IMR-90 (cell line): ENCODE measurements at regions not wholly inside any gene's neighbourhood (a gene's known extent, or its start where the extent isn't known, plus 50 kb on each side); places are given as distances from the start of the nearest gene placed in this dataset.

ENCODE experiments used
- ATAC-seq: fragments of 200-7000 bp; cut with Tn5 transposase; 2 replicates; pipeline ENCODE4 v1.9.1; 2020; ENCODE audit warnings: low read depth, mild to moderate bottlenecking, moderate library complexity
- BruUV-seq: library from RNA; stranded (reverse); fragments of 400-500 nt; replicated peaks from 2 replicates; lab custom pipeline; 2021; lab: Mats Ljungman, UMichigan
- CTCF ChIA-PET: fragments of 300-600 bp; formaldehyde crosslinking; extraction: SDS; loops from one replicate; lab custom pipeline; 2021; ENCODE audit warnings: antibody characterized with exemption; lab: Yijun Ruan, JAX
- POLR2A ChIA-PET: fragments of 300-600 bp; sonication (Branson Sonifier 250); formaldehyde crosslinking; loops from one replicate; lab custom pipeline; 2022; ENCODE audit warnings: antibody characterized with exemption; ENCODE audit not compliant: unreplicated experiment; lab: Charles Lee
- DNase-seq: peaks from one replicate; pipeline ENCODE4 v3.0.0; 2013
- H2AFZ ChIP-seq: replicated peaks from 2 replicates; pipeline ENCODE3; 2013; ENCODE audit warnings: low read length, mild to moderate bottlenecking; ENCODE audit not compliant: poor library complexity
- H2AK5ac ChIP-seq: 2 replicates; pipeline ENCODE4 v1.6.1; 2013; ENCODE audit warnings: low read depth, low read length, inconsistent platforms
- H2AK9ac ChIP-seq: replicated peaks from 2 replicates; pipeline ENCODE3; 2013; ENCODE audit warnings: mild to moderate bottlenecking, low read depth, low read length, moderate library complexity; ENCODE audit not compliant: poor library complexity
- H2BK120ac ChIP-seq: 2 replicates; pipeline ENCODE4 v1.6.1; 2013; ENCODE audit warnings: low read depth, low read length, inconsistent platforms
- H2BK15ac ChIP-seq: 3 replicates; pipeline ENCODE4 v1.6.1; 2013; ENCODE audit warnings: low read depth, low read length, inconsistent platforms
- H2BK20ac ChIP-seq: 2 replicates; pipeline ENCODE4 v1.6.1; 2013; ENCODE audit warnings: low read depth, mild to moderate bottlenecking, inconsistent platforms, low read length, moderate library complexity
- H2BK5ac ChIP-seq: 2 replicates; pipeline ENCODE4 v1.6.1; 2013; ENCODE audit warnings: mild to moderate bottlenecking, low read depth, low read length, inconsistent platforms; ENCODE audit not compliant: poor library complexity, severe bottlenecking
- H3K14ac ChIP-seq: replicated peaks from 2 replicates; pipeline ENCODE4 v1.6.1; 2013; ENCODE audit warnings: low read depth, low read length, inconsistent platforms
- H3K18ac ChIP-seq: 2 replicates; pipeline ENCODE4 v1.6.1; 2013; ENCODE audit warnings: low read depth, low read length, control low read depth
- H3K23ac ChIP-seq: 2 replicates; pipeline ENCODE4 v1.6.1; 2013; ENCODE audit warnings: low read depth, low read length, inconsistent platforms
- H3K27ac ChIP-seq: 2 replicates; pipeline ENCODE4 v1.5.1; 2013; ENCODE audit warnings: mild to moderate bottlenecking, control low read depth, low read length; ENCODE audit not compliant: insufficient read depth
- H3K27me3 ChIP-seq: 2 replicates; pipeline ENCODE4 v1.6.1; 2013; ENCODE audit warnings: low read length; ENCODE audit not compliant: control insufficient read depth, insufficient read depth
- H3K36me3 ChIP-seq: 2 replicates; pipeline ENCODE4 v1.6.1; 2013; ENCODE audit warnings: low read length, mixed read lengths; ENCODE audit not compliant: control insufficient read depth, insufficient read depth
- H3K4ac ChIP-seq: 2 replicates; pipeline ENCODE4 v1.6.1; 2013; ENCODE audit warnings: low read depth, low read length, inconsistent platforms
- H3K4me1 ChIP-seq: 2 replicates; pipeline ENCODE4 v1.6.1; 2013; ENCODE audit warnings: low read length, mixed read lengths; ENCODE audit not compliant: control insufficient read depth, insufficient read depth
- H3K4me2 ChIP-seq: 2 replicates; pipeline ENCODE4 v1.6.1; 2013; ENCODE audit warnings: low read depth, mild to moderate bottlenecking, control low read depth, low read length, moderate library complexity
- H3K4me3 ChIP-seq: 2 replicates; pipeline ENCODE4 v1.5.1; 2013; ENCODE audit warnings: low read depth, mild to moderate bottlenecking, control low read depth, low read length, moderate library complexity; ENCODE audit not compliant: insufficient read depth
- H3K56ac ChIP-seq: 2 replicates; pipeline ENCODE4 v1.6.1; 2013; ENCODE audit warnings: low read length, inconsistent platforms; ENCODE audit not compliant: insufficient read depth; ENCODE audit errors: extremely low read depth
- H3K79me1 ChIP-seq, 2 experiments: 2 replicates each; pipeline ENCODE4 v1.6.1; 2013; ENCODE audit warnings: low read length in 2 of 2, inconsistent platforms in 1 of 2, low read depth in 1 of 2
- H3K9ac ChIP-seq: 2 replicates; pipeline ENCODE4 v1.6.1; 2013; ENCODE audit warnings: low read depth, low read length, control low read depth
- H3K9me1 ChIP-seq: 2 replicates; pipeline ENCODE4 v1.6.1; 2013; ENCODE audit warnings: low read length, inconsistent platforms; ENCODE audit not compliant: insufficient read depth
- H3K9me3 ChIP-seq: 2 replicates; pipeline ENCODE4 v1.6.1; 2013; ENCODE audit warnings: low read length; ENCODE audit not compliant: control insufficient read depth, insufficient read depth
- H4K20me1 ChIP-seq: 2 replicates; pipeline ENCODE4 v1.6.1; 2013; ENCODE audit warnings: low read length, inconsistent platforms; ENCODE audit not compliant: insufficient read depth
- H4K5ac ChIP-seq: 2 replicates; pipeline ENCODE4 v1.6.1; 2013; ENCODE audit warnings: mild to moderate bottlenecking, low read depth, low read length, control low read depth
- H4K8ac ChIP-seq, 2 experiments: 2 replicates each; pipeline ENCODE4 v1.6.1; 2013; ENCODE audit warnings: low read depth in 2 of 2, low read length in 2 of 2, control low read depth in 1 of 2, inconsistent platforms in 1 of 2
- H4K91ac ChIP-seq: 2 replicates; pipeline ENCODE4 v1.6.1; 2013; ENCODE audit warnings: low read depth, low read length, inconsistent platforms; ENCODE audit not compliant: insufficient read depth
- BHLHE40 ChIP-seq: fragments of 150-350 bp; IDR thresholded peaks from 2 replicates; pipeline ENCODE4 v1.6.1; 2016; ENCODE audit warnings: mild to moderate bottlenecking, low read depth, low read length
- CHD1 ChIP-seq: IDR thresholded peaks from 2 replicates; pipeline ENCODE4 v1.6.1; 2012; ENCODE audit warnings: low read depth, low read length, improper control_type of control experiment
- RAD21 ChIP-seq: IDR thresholded peaks from 2 replicates; pipeline ENCODE4 v1.6.1; 2012; ENCODE audit warnings: low read length, improper control_type of control experiment
- RCOR1 ChIP-seq: IDR thresholded peaks from 2 replicates; pipeline ENCODE4 v1.6.1; 2012; ENCODE audit warnings: mild to moderate bottlenecking, low read length, improper control_type of control experiment; ENCODE audit not compliant: insufficient replicate concordance
- SMC3 ChIP-seq: fragments of 150-350 bp; IDR thresholded peaks from 2 replicates; pipeline ENCODE4 v1.6.1; 2016; ENCODE audit warnings: low read depth, mild to moderate bottlenecking, antibody characterized with exemption, low read length, moderate library complexity
- USF2 ChIP-seq: fragments of 150-350 bp; IDR thresholded peaks from 2 replicates; pipeline ENCODE4 v1.6.1; 2017; ENCODE audit warnings: mild to moderate bottlenecking, antibody characterized with exemption, low read length, low read depth
- WGBS, 2 experiments: methylation state at CpG; one replicate each; pipeline versions ENCODE4 v1.1.5 to v1.1.7; 2013; ENCODE audit warnings: missing lambda C conversion rate in 2 of 2; ENCODE audit not compliant: insufficient read length in 1 of 2; ENCODE audit errors: extremely low coverage in 2 of 2; 5-methylcytosine and 5-hydroxymethylcytosine counted together
- dilution Hi-C: fragments of 300-500 bp; cut with HindIII; formaldehyde crosslinking; loops from one replicate; pipeline ENCODE4 v1.14.3; 2018; ENCODE audit warnings: low sequenced_read_pairs; ENCODE audit not compliant: unreplicated experiment
- in situ Hi-C: fragments of 300-500 bp; cut with MboI; formaldehyde crosslinking; loops from 3 replicates; pipeline ENCODE4 v1.14.3; 2019; ENCODE audit warnings: low sequenced_read_pairs, inconsistent platforms, mixed read lengths
- intact Hi-C: fragments of 100-400 bp; cut with micrococcal nuclease; formaldehyde crosslinking; loops from 2 replicates; pipeline ENCODE4 v1.10.0; 2022

- DNase-seq = no peak
- H3K79me1 ChIP-seq = no peaks in the 10 kb centered on the region
- CTCF ChIA-PET = interaction anchor here (0.6 kb wide), 1 partner anchor 47 kb away, joined by 3 read pairs; no protein-coding TSS in a partner anchor
These were observed 76.3 kb downstream of the BTBD3 start for GRCh38 chr20:11993886-11994461.

More at GRCh38 chr20:11993886-11994461, 76.3 kb downstream of the BTBD3 start:
- Histone ChIP-seq H3K27ac (no peak overlapping the region), H4K20me1 (no peaks in the 10 kb centered on the region), H4K91ac (no peak overlapping the region), H3K18ac (no peak overlapping the region), H3K9me1 (no peaks in the 10 kb centered on the region), H3K4ac (no peak overlapping the region), H3K27me3 (peaks cover 2% of the 10 kb centered on the region; the same call in 1 of the 2 replicates), H4K5ac (no peak overlapping the region), H3K4me2 (no peak overlapping the region), H2AFZ (no peak overlapping the region), H3K14ac (no peak overlapping the region), H3K9me3 (no peaks in the 10 kb centered on the region), H2AK5ac (no peak overlapping the region), H4K8ac (no peak overlapping the region), H3K9ac (no peak overlapping the region), H3K4me1 (no peaks in the 10 kb centered on the region), H2BK15ac (no peak overlapping the region), H3K23ac (no peak overlapping the region), H3K36me3 (no peaks in the 10 kb centered on the region), H3K56ac (no peak overlapping the region), H2BK120ac (no peak overlapping the region), H2AK9ac (no peak overlapping the region), H3K4me3 (no peak overlapping the region), H2BK5ac (no peak overlapping the region), H2BK20ac (no peak overlapping the region)
- BruUV-seq = no TSS peak
- POLR2A ChIA-PET = no interaction called here
- 67% methylated on average over 2 of the region's 7 CpGs; no CpG with 5 or more reads in 1 of the 2 experiments for WGBS, 2 experiments
- in situ Hi-C loops = no loop called here
- ATAC-seq = no peak
- TF ChIP-seq RCOR1 = no peak
- no peak for TF ChIP-seq BHLHE40
- TF ChIP-seq RAD21 = no peak
- no peak for TF ChIP-seq SMC3
- no peak for TF ChIP-seq CHD1
- TF ChIP-seq USF2 = no peak
- dilution Hi-C loops = no loop called here
- intact Hi-C loops = no loop called here
